HEK293 (cell line): ENCODE measurements at regions not wholly inside any gene's neighbourhood (a gene's known extent, or its start where the extent isn't known, plus 50 kb on each side); places are given as distances from the start of the nearest gene placed in this dataset.

Experiments used
- CTCF ChIA-PET: fragments of 350-600 bp; formaldehyde crosslinking; extraction: SDS; loops from one replicate; lab custom pipeline; 2021; ENCODE audit warnings: antibody characterized with exemption; lab: Yijun Ruan, JAX
- POLR2A ChIA-PET: fragments of 300-600 bp; formaldehyde crosslinking; extraction: SDS; loops from one replicate; lab custom pipeline; 2020; ENCODE audit warnings: antibody characterized with exemption, inconsistent platforms; lab: Yijun Ruan, JAX
- H3K27ac ChIP-seq: fragments of 200-500 bp; sonication (Bioruptor generic); 2 replicates; pipeline ENCODE4 v1.5.1; 2014; ENCODE audit warnings: low read depth, low read length, control low read depth, inconsistent platforms; ENCODE audit errors: extremely low read depth
- H3K36me3 ChIP-seq, 2 experiments: fragments of 200-500 bp in 1 of 2; sonication (Bioruptor generic) in 1 of 2; 1 replicate in 1 of 2; 2 replicates in 1 of 2; pipeline ENCODE4 v1.5.1; 2014 to 2017; ENCODE audit warnings: inconsistent platforms in 2 of 2, low read length in 2 of 2; ENCODE audit not compliant: control insufficient read depth in 2 of 2, insufficient read depth in 1 of 2
- H3K4me1 ChIP-seq: fragments of 200-500 bp; sonication (Bioruptor generic); 2 replicates; pipeline ENCODE4 v1.5.1; 2014; ENCODE audit warnings: mild to moderate bottlenecking, low read length, inconsistent platforms; ENCODE audit not compliant: control insufficient read depth, insufficient read depth
- H3K4me3 ChIP-seq: 2 replicates; pipeline ENCODE4 v1.5.1; 2011; ENCODE audit warnings: low read depth, mild to moderate bottlenecking, control low read depth, low read length, moderate library complexity
- H3K9me3 ChIP-seq: fragments of 200-500 bp; sonication (Bioruptor generic); 2 replicates; pipeline ENCODE4 v1.5.1; 2014; ENCODE audit warnings: low read depth, low read length, inconsistent platforms; ENCODE audit not compliant: control insufficient read depth, insufficient read depth
- KLF1 ChIP-seq: fragments of 450-650 bp; formaldehyde crosslinking; IDR thresholded peaks from 2 replicates; pipeline ENCODE4 v1.5.1; 2016; ENCODE audit warnings: missing biosample characterization, missing genetic modification characterization
- PRDM1 ChIP-seq: fragments of 450-650 bp; formaldehyde crosslinking; IDR thresholded peaks from 2 replicates; pipeline ENCODE4; 2016; ENCODE audit warnings: missing biosample characterization, missing genetic modification characterization
- SP2 ChIP-seq: fragments of 450-650 bp; formaldehyde crosslinking; IDR thresholded peaks from 2 replicates; pipeline ENCODE4 v1.5.1; 2016; ENCODE audit warnings: missing biosample characterization, missing genetic modification characterization
- SP3 ChIP-seq: fragments of 450-650 bp; formaldehyde crosslinking; IDR thresholded peaks from 2 replicates; pipeline ENCODE4 v1.5.1; 2016; ENCODE audit warnings: missing biosample characterization, missing genetic modification characterization
- SP7 ChIP-seq: fragments of 450-650 bp; formaldehyde crosslinking; IDR thresholded peaks from 2 replicates; pipeline ENCODE4 v1.5.1; 2016; ENCODE audit warnings: missing biosample characterization, missing genetic modification characterization
- ZBTB17 ChIP-seq: fragments of 450-650 bp; formaldehyde crosslinking; IDR thresholded peaks from 2 replicates; pipeline ENCODE4 v1.5.1; 2016; ENCODE audit warnings: missing biosample characterization, missing genetic modification characterization
- ZBTB48 ChIP-seq: fragments of 450-650 bp; formaldehyde crosslinking; IDR thresholded peaks from 2 replicates; pipeline ENCODE4 v1.5.1; 2016; ENCODE audit warnings: missing biosample characterization, missing genetic modification characterization
- ZBTB8A ChIP-seq: fragments of 450-650 bp; formaldehyde crosslinking; IDR thresholded peaks from 2 replicates; pipeline ENCODE4 v1.5.1; 2016; ENCODE audit warnings: missing biosample characterization, missing genetic modification characterization
- ZNF132 ChIP-seq: fragments of 450-650 bp; formaldehyde crosslinking; IDR thresholded peaks from 2 replicates; pipeline ENCODE4 v1.5.1; 2017; ENCODE audit warnings: missing biosample characterization, missing genetic modification characterization, borderline replicate concordance
- ZNF146 ChIP-seq: fragments of 450-650 bp; formaldehyde crosslinking; IDR thresholded peaks from 2 replicates; pipeline ENCODE4 v1.5.1; 2016; ENCODE audit warnings: missing biosample characterization, missing genetic modification characterization
- ZNF175 ChIP-seq: fragments of 450-650 bp; formaldehyde crosslinking; IDR thresholded peaks from 2 replicates; pipeline ENCODE4 v1.5.1; 2016; ENCODE audit warnings: missing biosample characterization, missing genetic modification characterization
- ZNF510 ChIP-seq: fragments of 450-650 bp; formaldehyde crosslinking; IDR thresholded peaks from 2 replicates; pipeline ENCODE4 v1.5.1; 2018; ENCODE audit warnings: mild to moderate bottlenecking, missing genetic modification characterization, missing biosample characterization; ENCODE audit not compliant: insufficient replicate concordance
- ZNF558 ChIP-seq: fragments of 450-650 bp; formaldehyde crosslinking; IDR thresholded peaks from 2 replicates; pipeline ENCODE4 v1.5.1; 2016; ENCODE audit warnings: missing biosample characterization, missing genetic modification characterization
- ZNF585B ChIP-seq: fragments of 450-650 bp; formaldehyde crosslinking; IDR thresholded peaks from 2 replicates; pipeline ENCODE4 v1.5.1; 2016; ENCODE audit warnings: missing biosample characterization, missing genetic modification characterization
- ZNF76 ChIP-seq: fragments of 450-650 bp; formaldehyde crosslinking; IDR thresholded peaks from 2 replicates; pipeline ENCODE4; 2016; ENCODE audit warnings: low read depth, missing biosample characterization, missing genetic modification characterization, borderline replicate concordance
- ZNF776 ChIP-seq: fragments of 450-650 bp; formaldehyde crosslinking; IDR thresholded peaks from 2 replicates; pipeline ENCODE4 v1.5.0; 2017; ENCODE audit warnings: missing biosample characterization, missing genetic modification characterization, borderline replicate concordance
- ZNF791 ChIP-seq: fragments of 450-650 bp; formaldehyde crosslinking; IDR thresholded peaks from 2 replicates; pipeline ENCODE4 v1.5.1; 2016; ENCODE audit warnings: missing biosample characterization, missing genetic modification characterization
- ZSCAN23 ChIP-seq: fragments of 450-650 bp; formaldehyde crosslinking; IDR thresholded peaks from 2 replicates; pipeline ENCODE4 v1.5.1; 2016; ENCODE audit warnings: missing biosample characterization, missing genetic modification characterization
- ZSCAN4 ChIP-seq: fragments of 450-650 bp; formaldehyde crosslinking; IDR thresholded peaks from 2 replicates; pipeline ENCODE4 v1.5.1; 2017; ENCODE audit warnings: missing biosample characterization, missing genetic modification characterization
- TF ChIP-seq, protein P1 (sequence below): sonication (generic); formaldehyde crosslinking; IDR thresholded peaks from 2 replicates; pipeline ENCODE4 v1.8.1; 2022; ENCODE audit warnings: mild to moderate bottlenecking, moderate library complexity, missing genetic modification reagents
- TF ChIP-seq, protein P2 (sequence below): fragments of 450-650 bp; formaldehyde crosslinking; conservative IDR thresholded peaks from 2 replicates; pipeline ENCODE4 v1.5.1; 2016; ENCODE audit warnings: low read depth, missing biosample characterization, missing genetic modification characterization
- TF ChIP-seq, protein P3 (sequence below): fragments of 450-650 bp; formaldehyde crosslinking; IDR thresholded peaks from 2 replicates; pipeline ENCODE4 v1.5.1; 2017; ENCODE audit warnings: missing biosample characterization, missing genetic modification characterization

GRCh38 chr3:5295191-5295690 is 107.7 kb downstream of the EDEM1 start:
- H3K27ac ChIP-seq, result no peak overlapping the region
- TF ChIP-seq ZBTB48 (tag by site-specific recombination), result no peak
- no peak for TF ChIP-seq ZNF510 (tag by site-specific recombination)
- TF ChIP-seq ZNF76 (tag by site-specific recombination), result no peak
- TF ChIP-seq ZNF175 (tag by site-specific recombination), result no peak
- no peak for TF ChIP-seq ZNF791
- H3K36me3 ChIP-seq, result no peaks in the 10 kb centered on the region

DNA sequence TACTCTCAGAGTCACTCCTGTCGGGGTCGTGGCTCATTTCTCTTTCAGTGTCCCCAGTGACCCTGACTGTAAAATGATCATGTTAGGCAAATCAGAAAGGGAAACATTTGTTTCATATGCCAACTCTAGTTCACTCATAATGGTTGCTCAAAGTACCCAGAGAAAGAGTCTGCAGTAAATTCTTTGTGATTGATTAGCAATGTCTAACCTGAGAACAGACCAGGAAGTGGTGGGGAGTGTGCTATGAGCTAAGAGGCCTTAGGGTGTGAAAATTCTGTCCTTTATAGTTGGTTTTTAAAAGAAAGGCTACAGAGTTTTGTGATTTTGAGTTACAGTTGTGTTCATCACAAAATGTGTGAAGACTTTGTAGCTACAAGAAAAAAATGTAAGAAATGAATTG is 108.9 kb downstream of the EDEM1 start:
- Histone ChIP-seq H3K4me3 (no peak overlapping the region), H3K4me1 (no peaks in the 10 kb centered on the region), H3K27ac (no peak overlapping the region), H3K9me3 (no peaks in the 10 kb centered on the region), H3K36me3 (no peaks in the 10 kb centered on the region)
- ChIA-PET CTCF (no interaction called here), POLR2A (no interaction called here)
- TF ChIP-seq SP7 (tag by site-specific recombination) (no peak), ZBTB17 (tag by site-specific recombination) (peak; percentile 56; the same call in 1 of the 2 replicates)

More at GRCh38 chr3:5295191-5295690, 107.7 kb downstream of the EDEM1 start:
- ChIA-PET CTCF (no interaction called here), POLR2A (no interaction called here)
- H3K9me3 ChIP-seq, result no peaks in the 10 kb centered on the region
- H3K4me1 ChIP-seq, result no peaks in the 10 kb centered on the region
- no peak overlapping the region for H3K4me3 ChIP-seq

DNA sequence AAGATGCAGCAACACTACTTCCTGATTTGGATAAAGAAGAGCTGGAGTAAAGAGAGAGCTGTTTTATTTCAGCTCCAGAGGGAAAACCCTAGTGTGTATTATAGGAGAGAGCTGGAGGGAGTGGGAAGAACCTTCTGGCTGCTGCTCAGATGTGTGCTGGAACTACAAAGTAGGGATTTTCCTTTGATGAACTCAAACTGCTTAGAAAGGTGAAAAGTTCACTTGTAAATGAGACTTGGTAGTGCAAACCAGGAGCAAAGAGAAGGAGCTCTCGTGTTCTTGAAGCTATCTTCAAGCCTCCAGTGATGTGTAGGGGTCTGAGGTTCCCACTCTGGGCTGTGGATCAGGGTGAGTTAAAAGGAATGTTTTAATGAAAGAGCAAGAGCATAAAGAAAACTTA is 110.4 kb downstream of the EDEM1 start:
- POLR2A ChIA-PET, result interaction anchor here (0.5 kb wide), 1 partner anchor 591 kb away, joined by 3 read pairs; no protein-coding TSS in a partner anchor
- Histone ChIP-seq H3K4me1 (no peaks in the 10 kb centered on the region), H3K36me3 (no peaks in the 10 kb centered on the region), H3K27ac (no peak overlapping the region), H3K4me3 (no peak overlapping the region), H3K9me3 (no peaks in the 10 kb centered on the region)
- TF ChIP-seq ZNF776 (tag by site-specific recombination), result no peak
- no peak for TF ChIP-seq ZNF132 (tag by site-specific recombination)
- no peak for TF ChIP-seq SP2
- no peak for TF ChIP-seq KLF1 (tag by site-specific recombination)
- no peak for TF ChIP-seq ZNF146
- no peak for TF ChIP-seq ZNF585B (tag by site-specific recombination)
- TF ChIP-seq, protein P1, sequence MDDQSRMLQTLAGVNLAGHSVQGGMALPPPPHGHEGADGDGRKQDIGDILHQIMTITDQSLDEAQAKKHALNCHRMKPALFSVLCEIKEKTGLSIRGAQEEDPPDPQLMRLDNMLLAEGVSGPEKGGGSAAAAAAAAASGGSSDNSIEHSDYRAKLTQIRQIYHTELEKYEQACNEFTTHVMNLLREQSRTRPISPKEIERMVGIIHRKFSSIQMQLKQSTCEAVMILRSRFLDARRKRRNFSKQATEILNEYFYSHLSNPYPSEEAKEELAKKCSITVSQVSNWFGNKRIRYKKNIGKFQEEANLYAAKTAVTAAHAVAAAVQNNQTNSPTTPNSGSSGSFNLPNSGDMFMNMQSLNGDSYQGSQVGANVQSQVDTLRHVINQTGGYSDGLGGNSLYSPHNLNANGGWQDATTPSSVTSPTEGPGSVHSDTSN (CRISPR knock-in tag), result no peak
- no peak for TF ChIP-seq ZNF76 (tag by site-specific recombination)
- no peak for TF ChIP-seq PRDM1 (tag by site-specific recombination)
- TF ChIP-seq ZSCAN23 (tag by site-specific recombination), result no peak
- TF ChIP-seq ZNF558 (tag by site-specific recombination), result no peak
- TF ChIP-seq, protein P2, sequence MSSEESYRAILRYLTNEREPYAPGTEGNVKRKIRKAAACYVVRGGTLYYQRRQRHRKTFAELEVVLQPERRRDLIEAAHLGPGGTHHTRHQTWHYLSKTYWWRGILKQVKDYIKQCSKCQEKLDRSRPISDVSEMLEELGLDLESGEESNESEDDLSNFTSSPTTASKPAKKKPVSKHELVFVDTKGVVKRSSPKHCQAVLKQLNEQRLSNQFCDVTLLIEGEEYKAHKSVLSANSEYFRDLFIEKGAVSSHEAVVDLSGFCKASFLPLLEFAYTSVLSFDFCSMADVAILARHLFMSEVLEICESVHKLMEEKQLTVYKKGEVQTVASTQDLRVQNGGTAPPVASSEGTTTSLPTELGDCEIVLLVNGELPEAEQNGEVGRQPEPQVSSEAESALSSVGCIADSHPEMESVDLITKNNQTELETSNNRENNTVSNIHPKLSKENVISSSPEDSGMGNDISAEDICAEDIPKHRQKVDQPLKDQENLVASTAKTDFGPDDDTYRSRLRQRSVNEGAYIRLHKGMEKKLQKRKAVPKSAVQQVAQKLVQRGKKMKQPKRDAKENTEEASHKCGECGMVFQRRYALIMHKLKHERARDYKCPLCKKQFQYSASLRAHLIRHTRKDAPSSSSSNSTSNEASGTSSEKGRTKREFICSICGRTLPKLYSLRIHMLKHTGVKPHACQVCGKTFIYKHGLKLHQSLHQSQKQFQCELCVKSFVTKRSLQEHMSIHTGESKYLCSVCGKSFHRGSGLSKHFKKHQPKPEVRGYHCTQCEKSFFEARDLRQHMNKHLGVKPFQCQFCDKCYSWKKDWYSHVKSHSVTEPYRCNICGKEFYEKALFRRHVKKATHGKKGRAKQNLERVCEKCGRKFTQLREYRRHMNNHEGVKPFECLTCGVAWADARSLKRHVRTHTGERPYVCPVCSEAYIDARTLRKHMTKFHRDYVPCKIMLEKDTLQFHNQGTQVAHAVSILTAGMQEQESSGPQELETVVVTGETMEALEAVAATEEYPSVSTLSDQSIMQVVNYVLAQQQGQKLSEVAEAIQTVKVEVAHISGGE (tag by site-specific recombination), result no peak
- no peak for TF ChIP-seq ZBTB8A (tag by site-specific recombination)
- TF ChIP-seq ZSCAN4 (tag by site-specific recombination), result no peak
- no peak for TF ChIP-seq SP3 (tag by site-specific recombination)
- TF ChIP-seq, protein P3, sequence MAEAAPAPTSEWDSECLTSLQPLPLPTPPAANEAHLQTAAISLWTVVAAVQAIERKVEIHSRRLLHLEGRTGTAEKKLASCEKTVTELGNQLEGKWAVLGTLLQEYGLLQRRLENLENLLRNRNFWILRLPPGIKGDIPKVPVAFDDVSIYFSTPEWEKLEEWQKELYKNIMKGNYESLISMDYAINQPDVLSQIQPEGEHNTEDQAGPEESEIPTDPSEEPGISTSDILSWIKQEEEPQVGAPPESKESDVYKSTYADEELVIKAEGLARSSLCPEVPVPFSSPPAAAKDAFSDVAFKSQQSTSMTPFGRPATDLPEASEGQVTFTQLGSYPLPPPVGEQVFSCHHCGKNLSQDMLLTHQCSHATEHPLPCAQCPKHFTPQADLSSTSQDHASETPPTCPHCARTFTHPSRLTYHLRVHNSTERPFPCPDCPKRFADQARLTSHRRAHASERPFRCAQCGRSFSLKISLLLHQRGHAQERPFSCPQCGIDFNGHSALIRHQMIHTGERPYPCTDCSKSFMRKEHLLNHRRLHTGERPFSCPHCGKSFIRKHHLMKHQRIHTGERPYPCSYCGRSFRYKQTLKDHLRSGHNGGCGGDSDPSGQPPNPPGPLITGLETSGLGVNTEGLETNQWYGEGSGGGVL (tag by site-specific recombination), result no peak
- TF ChIP-seq, all 188 proteins: peak for 0
- CTCF ChIA-PET, result interaction anchor here (0.8 kb wide), 1 partner anchor 12 kb away, joined by 3 read pairs; no protein-coding TSS in a partner anchor
